ENCODE measurements at regions not wholly inside any gene's neighbourhood (a gene's known extent, or its start where the extent isn't known, plus 50 kb on each side); places are given as distances from the start of the nearest gene placed in this dataset.

DNA sequence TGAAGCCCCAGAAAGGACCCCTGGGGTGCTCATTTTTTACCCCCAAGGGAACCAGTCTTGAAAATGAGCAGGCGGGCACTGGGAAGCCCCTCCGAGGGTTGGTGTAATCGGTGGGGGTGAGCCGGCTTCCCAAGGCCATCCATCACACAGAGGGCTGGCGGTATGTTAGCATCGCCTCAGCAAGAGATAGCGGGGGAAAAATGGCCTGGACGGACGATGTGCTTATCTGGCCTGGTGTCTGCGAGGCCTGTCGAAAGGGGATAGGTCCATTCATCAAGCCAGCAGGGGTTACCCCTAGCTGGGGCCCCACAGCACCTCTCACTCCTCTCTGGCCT is 188.9 kb downstream of the IRF8 start:
- Histone ChIP-seq H3K9me3 (ENCODE audit: control insufficient read depth, low read length) (no peaks in the 10 kb centered on the region), H3K27ac (ENCODE audit: low read depth, low read length) (no peak overlapping the region), H3K36me3 (ENCODE audit: control insufficient read depth, insufficient read depth, low read length) (no peaks in the 10 kb centered on the region), H3K4me3 (ENCODE audit: low read length) (no peak overlapping the region), H3K9ac (ENCODE audit: extremely low read depth, low read length, poor library complexity, severe bottlenecking) (no peak overlapping the region), H3K27me3 (ENCODE audit: control insufficient read depth, insufficient read depth, low read length, poor library complexity, severe bottlenecking) (no peaks in the 10 kb centered on the region), H3K4me1 (ENCODE audit: control insufficient read depth, insufficient read depth, low read length) (no peaks in the 10 kb centered on the region)
- Mint-ChIP-seq H3K4me3 (no peak overlapping the region), H3K9me3 (no peaks in the 10 kb centered on the region), H3K4me1 (peaks cover 3% of the 10 kb centered on the region), H3K27ac (no peak overlapping the region), H3K36me3 (ENCODE audit: low read depth) (no peaks in the 10 kb centered on the region), H3K27me3 (ENCODE audit: insufficient read depth) (no peaks in the 10 kb centered on the region)
- DNase-seq: no peak
- TF ChIP-seq, protein P1, sequence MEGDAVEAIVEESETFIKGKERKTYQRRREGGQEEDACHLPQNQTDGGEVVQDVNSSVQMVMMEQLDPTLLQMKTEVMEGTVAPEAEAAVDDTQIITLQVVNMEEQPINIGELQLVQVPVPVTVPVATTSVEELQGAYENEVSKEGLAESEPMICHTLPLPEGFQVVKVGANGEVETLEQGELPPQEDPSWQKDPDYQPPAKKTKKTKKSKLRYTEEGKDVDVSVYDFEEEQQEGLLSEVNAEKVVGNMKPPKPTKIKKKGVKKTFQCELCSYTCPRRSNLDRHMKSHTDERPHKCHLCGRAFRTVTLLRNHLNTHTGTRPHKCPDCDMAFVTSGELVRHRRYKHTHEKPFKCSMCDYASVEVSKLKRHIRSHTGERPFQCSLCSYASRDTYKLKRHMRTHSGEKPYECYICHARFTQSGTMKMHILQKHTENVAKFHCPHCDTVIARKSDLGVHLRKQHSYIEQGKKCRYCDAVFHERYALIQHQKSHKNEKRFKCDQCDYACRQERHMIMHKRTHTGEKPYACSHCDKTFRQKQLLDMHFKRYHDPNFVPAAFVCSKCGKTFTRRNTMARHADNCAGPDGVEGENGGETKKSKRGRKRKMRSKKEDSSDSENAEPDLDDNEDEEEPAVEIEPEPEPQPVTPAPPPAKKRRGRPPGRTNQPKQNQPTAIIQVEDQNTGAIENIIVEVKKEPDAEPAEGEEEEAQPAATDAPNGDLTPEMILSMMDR (conservative IDR thresholded peaks at IDR 0.05): no peak
- WGBS, 2 experiments (ENCODE audit: insufficient coverage in 1 of 2, insufficient read length in 1 of 2): 77 to 92% methylated on average over 11 of the region's 11 CpGs

DNA sequence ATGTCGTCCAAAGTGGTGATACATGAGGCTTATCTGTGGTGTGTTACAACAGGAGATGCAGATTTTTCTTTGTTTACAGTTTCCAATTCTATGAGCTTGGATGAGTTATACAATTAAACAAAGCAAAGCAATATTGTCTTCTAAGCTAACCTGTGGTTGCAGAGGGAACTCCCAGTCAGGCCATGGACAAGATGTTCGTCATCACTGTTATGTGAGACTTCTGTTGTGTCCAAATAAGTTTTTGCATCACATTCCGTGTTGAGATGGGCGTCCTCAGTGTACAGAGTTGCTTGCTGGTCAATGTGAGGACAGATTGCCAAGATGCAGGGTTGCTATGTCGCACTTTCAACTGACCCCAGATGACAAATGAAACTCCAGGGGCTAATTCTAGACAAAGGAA is 189.3 kb downstream of the IRF8 start:
- Mint-ChIP-seq H3K9me3 (no peaks in the 10 kb centered on the region), H3K27me3 (ENCODE audit: insufficient read depth) (no peaks in the 10 kb centered on the region), H3K36me3 (ENCODE audit: low read depth) (no peaks in the 10 kb centered on the region), H3K4me3 (no peak overlapping the region), H3K4me1 (peaks cover 3% of the 10 kb centered on the region), H3K27ac (no peak overlapping the region)
- TF ChIP-seq, protein P1 (conservative IDR thresholded peaks at IDR 0.05): no peak
- no peaks in the 10 kb centered on the region for H3K36me3 ChIP-seq (ENCODE audit: control insufficient read depth, insufficient read depth, low read length)
- no peak overlapping the region for H3K27ac ChIP-seq (ENCODE audit: low read depth, low read length)
- H3K9ac ChIP-seq (ENCODE audit: extremely low read depth, low read length, poor library complexity, severe bottlenecking): no peak overlapping the region
- H3K4me3 ChIP-seq (ENCODE audit: low read length): no peak overlapping the region
- DNase-seq: no peak
- H3K4me1 ChIP-seq (ENCODE audit: control insufficient read depth, insufficient read depth, low read length): no peaks in the 10 kb centered on the region
- no peaks in the 10 kb centered on the region for H3K27me3 ChIP-seq (ENCODE audit: control insufficient read depth, insufficient read depth, low read length, poor library complexity, severe bottlenecking)
- no peaks in the 10 kb centered on the region for H3K9me3 ChIP-seq (ENCODE audit: control insufficient read depth, low read length)
- WGBS, 2 experiments (ENCODE audit: insufficient coverage in 1 of 2, insufficient read length in 1 of 2): 84 to 86% methylated on average over 4 to 5 of the region's 5 CpGs

DNA sequence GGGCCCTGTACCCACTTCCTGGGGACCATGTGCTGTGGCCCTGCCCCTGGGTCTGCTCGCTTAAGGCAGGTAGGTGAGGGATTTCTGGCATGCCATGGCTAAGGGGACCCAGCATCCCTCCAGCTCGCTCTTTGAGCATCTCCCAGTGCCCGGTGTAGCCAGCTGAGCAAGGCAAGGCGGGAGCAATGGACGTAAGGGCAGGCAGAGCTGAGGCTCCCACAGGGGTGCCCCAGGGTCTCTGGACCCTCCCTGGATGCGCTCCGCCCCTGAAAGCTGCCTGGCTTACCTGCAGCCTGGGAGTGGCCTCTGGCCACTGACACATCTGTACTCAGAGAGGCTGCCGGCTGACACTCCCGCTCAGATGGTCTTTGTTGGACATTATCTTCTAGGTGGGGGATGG is 189.9 kb downstream of the IRF8 start:
- Mint-ChIP-seq H3K27me3 (ENCODE audit: insufficient read depth) (no peaks in the 10 kb centered on the region), H3K4me1 (peaks cover 3% of the 10 kb centered on the region), H3K36me3 (ENCODE audit: low read depth) (no peaks in the 10 kb centered on the region), H3K4me3 (no peak overlapping the region), H3K9me3 (no peaks in the 10 kb centered on the region), H3K27ac (no peak overlapping the region)
- Histone ChIP-seq H3K4me3 (ENCODE audit: low read length) (no peak overlapping the region), H3K4me1 (ENCODE audit: control insufficient read depth, insufficient read depth, low read length) (no peaks in the 10 kb centered on the region), H3K27me3 (ENCODE audit: control insufficient read depth, insufficient read depth, low read length, poor library complexity, severe bottlenecking) (no peaks in the 10 kb centered on the region), H3K36me3 (ENCODE audit: control insufficient read depth, insufficient read depth, low read length) (no peaks in the 10 kb centered on the region), H3K9me3 (ENCODE audit: control insufficient read depth, low read length) (no peaks in the 10 kb centered on the region), H3K27ac (ENCODE audit: low read depth, low read length) (no peak overlapping the region), H3K9ac (ENCODE audit: extremely low read depth, low read length, poor library complexity, severe bottlenecking) (no peak overlapping the region)
- no peak for DNase-seq
- TF ChIP-seq, protein P1 (conservative IDR thresholded peaks at IDR 0.05): no peak
- 92 to 97% methylated on average over 4 to 9 of the region's 9 CpGs for WGBS, 2 experiments (ENCODE audit: insufficient coverage in 1 of 2, insufficient read length in 1 of 2)

All from endodermal cell (in vitro differentiated cells).